Liver (tissue), 8 donors: ENCODE measurements at regions not wholly inside any gene's neighbourhood (a gene's known extent, or its start where the extent isn't known, plus 50 kb on each side); places are given as distances from the start of the nearest gene placed in this dataset.

Source experiments
- DNase-seq: peaks from one replicate; pipeline ENCODE4 v3.0.0-alpha.2; 2017; ENCODE audit warnings: low spot score
- H3K27ac ChIP-seq, 2 donors: one replicate each; pipeline ENCODE4 v1.7.0; 2013; ENCODE audit warnings: inconsistent platforms in 2 of 2, low read length in 2 of 2, control low read depth in 1 of 2, low read depth in 1 of 2, mild to moderate bottlenecking in 1 of 2
- H3K27me3 ChIP-seq, 4 donors: one replicate each; pipeline versions ENCODE4 v1.6.1 to v1.7.0; 2013; ENCODE audit warnings: low read length in 3 of 4, inconsistent platforms in 1 of 4, mild to moderate bottlenecking in 1 of 4, moderate library complexity in 1 of 4; ENCODE audit not compliant: control insufficient read depth in 4 of 4, insufficient read depth in 4 of 4
- H3K36me3 ChIP-seq, 4 donors: one replicate each; pipeline versions ENCODE4 v1.6.1 to v1.7.0; 2013; ENCODE audit warnings: low read length in 3 of 4, mild to moderate bottlenecking in 3 of 4, low read depth in 1 of 4, moderate library complexity in 1 of 4; ENCODE audit not compliant: control insufficient read depth in 4 of 4, insufficient read depth in 3 of 4
- H3K4me1 ChIP-seq, 4 donors: one replicate each; pipeline versions ENCODE4 v1.6.1 to v1.7.0; 2013; ENCODE audit warnings: low read length in 3 of 4, mild to moderate bottlenecking in 3 of 4, moderate library complexity in 1 of 4; ENCODE audit not compliant: control insufficient read depth in 4 of 4, insufficient read depth in 4 of 4
- H3K4me3 ChIP-seq, 3 donors: one replicate each; pipeline versions ENCODE4 v1.6.1 to v1.7.0; 2013; ENCODE audit warnings: low read length in 3 of 3, control low read depth in 1 of 3, low read depth in 1 of 3, mild to moderate bottlenecking in 1 of 3
- H3K9ac ChIP-seq, 2 donors: one replicate each; pipeline ENCODE4 v1.7.0; 2013; ENCODE audit warnings: low read length in 2 of 2, mild to moderate bottlenecking in 2 of 2, moderate library complexity in 2 of 2, control low read depth in 1 of 2, low read depth in 1 of 2
- H3K9me3 ChIP-seq, 4 donors: one replicate each; pipeline versions ENCODE4 v1.6.1 to v1.7.0; 2013; ENCODE audit warnings: low read length in 3 of 4; ENCODE audit not compliant: control insufficient read depth in 4 of 4
- ATF3 ChIP-seq: IDR thresholded peaks from 2 replicates; pipeline ENCODE4 v1.6.1; 2016; ENCODE audit warnings: antibody characterized with exemption
- EGR1 ChIP-seq, 2 donors: IDR thresholded peaks; 2 replicates each; pipeline ENCODE4 v1.6.1; 2016 to 2018; ENCODE audit warnings: antibody characterized with exemption in 2 of 2, low read depth in 2 of 2
- FOXA1 ChIP-seq: IDR thresholded peaks from 2 replicates; pipeline ENCODE4 v1.6.1; 2016; ENCODE audit warnings: antibody characterized with exemption
- FOXA2 ChIP-seq: IDR thresholded peaks from 2 replicates; pipeline ENCODE4 v1.6.1; 2016; ENCODE audit warnings: antibody characterized with exemption
- GABPA ChIP-seq, 2 donors: IDR thresholded peaks in 1 of 2; conservative IDR thresholded peaks in 1 of 2; 2 replicates each; pipeline ENCODE4 v1.6.1; 2016; ENCODE audit warnings: antibody characterized with exemption in 2 of 2, mild to moderate bottlenecking in 1 of 2, moderate library complexity in 1 of 2
- HNF4A ChIP-seq, 2 donors: conservative IDR thresholded peaks; 2 replicates each; pipeline ENCODE4 v1.6.1; 2016; ENCODE audit warnings: antibody characterized with exemption in 2 of 2, mild to moderate bottlenecking in 2 of 2
- HNF4G ChIP-seq: IDR thresholded peaks from 2 replicates; pipeline ENCODE4 v1.6.1; 2016; ENCODE audit warnings: antibody characterized with exemption
- JUND ChIP-seq, 2 donors: IDR thresholded peaks; 2 replicates each; pipeline ENCODE4 v1.6.1; 2016; ENCODE audit warnings: antibody characterized with exemption in 2 of 2
- NR2F2 ChIP-seq: IDR thresholded peaks from 2 replicates; pipeline ENCODE4 v1.6.1; 2016; ENCODE audit warnings: antibody characterized with exemption
- RAD21 ChIP-seq, 2 donors: IDR thresholded peaks; 2 replicates each; pipeline ENCODE4 v1.6.1; 2016; ENCODE audit warnings: antibody characterized with exemption in 2 of 2, mild to moderate bottlenecking in 2 of 2
- REST ChIP-seq: IDR thresholded peaks from 2 replicates; pipeline ENCODE4 v1.6.1; 2016; ENCODE audit warnings: antibody characterized with exemption, mild to moderate bottlenecking
- RXRA ChIP-seq, 2 donors: IDR thresholded peaks; 2 replicates each; pipeline ENCODE4 v1.6.1; 2017 to 2018; ENCODE audit warnings: antibody characterized with exemption in 2 of 2, mild to moderate bottlenecking in 1 of 2
- SP1 ChIP-seq: IDR thresholded peaks from 2 replicates; pipeline ENCODE4 v1.6.1; 2018; ENCODE audit warnings: antibody characterized with exemption, mild to moderate bottlenecking
- TAF1 ChIP-seq: conservative IDR thresholded peaks from 2 replicates; pipeline ENCODE4 v1.6.1; 2016; ENCODE audit warnings: antibody characterized with exemption, mild to moderate bottlenecking
- YY1 ChIP-seq: IDR thresholded peaks from 2 replicates; pipeline ENCODE4 v1.6.1; 2016; ENCODE audit warnings: antibody characterized with exemption, mild to moderate bottlenecking
- WGBS: extraction: QIAGEN DNeasy Blood & Tissue Kit; methylation state at CpG from one replicate; pipeline ENCODE4 v1.1.7; 2013; 5-methylcytosine and 5-hydroxymethylcytosine counted together
- TF ChIP-seq, protein P1 (sequence below): IDR thresholded peaks from 2 replicates; pipeline ENCODE4 v1.6.1; 2016; ENCODE audit warnings: antibody characterized with exemption
- TF ChIP-seq, protein P2 (sequence below): IDR thresholded peaks from 2 replicates; pipeline ENCODE4 v1.6.1; 2016; ENCODE audit warnings: antibody characterized with exemption
- TF ChIP-seq, protein P3 (sequence below): fragments of 150-350 bp; IDR thresholded peaks from 2 replicates; pipeline ENCODE4 v1.5.1; 2017; ENCODE audit warnings: improper control_type of control experiment, low read depth, low read length; ENCODE audit not compliant: missing input control
- donor health status: healthy.
- donor health status: healthy.
- donor health status: healthy.
- donor health status: healthy.
- donor health status: healthy.

DNA sequence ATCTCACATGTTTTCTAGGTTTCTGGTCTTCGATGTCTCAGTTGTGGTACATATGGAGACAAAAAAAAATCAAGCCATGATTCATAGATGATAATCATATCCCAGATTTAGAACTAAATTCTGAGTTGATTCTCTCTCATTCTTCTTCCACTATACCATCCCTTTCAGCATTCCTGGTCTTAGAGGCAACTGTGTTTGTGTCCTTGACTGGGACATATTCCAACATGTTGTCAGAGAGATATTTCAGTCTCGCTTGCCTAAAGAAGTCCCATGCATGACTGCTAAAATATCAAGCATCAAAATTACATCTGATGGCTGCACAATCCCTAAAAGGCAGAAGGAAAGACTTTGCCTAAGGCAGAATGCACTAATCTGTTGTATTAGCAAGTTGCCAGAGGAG lies 236.6 kb downstream of the PSAT1 start:
- no peak for DNase-seq
- WGBS = 85% methylated on average over 2 of the region's 2 CpGs
- Histone ChIP-seq H3K4me3 (no peak overlapping the region), H3K36me3 (no peaks in the 10 kb centered on the region), H3K9me3 (no peaks in the 10 kb centered on the region), H3K4me1 (no peaks in the 10 kb centered on the region), H3K27me3 (no peaks in the 10 kb centered on the region), H3K9ac (no peak overlapping the region), H3K27ac (no peak overlapping the region)
- no peak for TF ChIP-seq NR2F2
- TF ChIP-seq RXRA (IDR thresholded peaks at IDR 0.05) = no peak
- TF ChIP-seq GABPA (IDR thresholded peaks at IDR 0.05 in 1 of 2, conservative IDR thresholded peaks at IDR 0.05 in 1 of 2) = no peak
- TF ChIP-seq EGR1 (IDR thresholded peaks at IDR 0.05; ENCODE audit: low read depth in 2 of 2) = no peak
- TF ChIP-seq YY1 = no peak
- no peak for TF ChIP-seq HNF4A (conservative IDR thresholded peaks at IDR 0.05)
- TF ChIP-seq HNF4G = no peak
- TF ChIP-seq, protein P1, sequence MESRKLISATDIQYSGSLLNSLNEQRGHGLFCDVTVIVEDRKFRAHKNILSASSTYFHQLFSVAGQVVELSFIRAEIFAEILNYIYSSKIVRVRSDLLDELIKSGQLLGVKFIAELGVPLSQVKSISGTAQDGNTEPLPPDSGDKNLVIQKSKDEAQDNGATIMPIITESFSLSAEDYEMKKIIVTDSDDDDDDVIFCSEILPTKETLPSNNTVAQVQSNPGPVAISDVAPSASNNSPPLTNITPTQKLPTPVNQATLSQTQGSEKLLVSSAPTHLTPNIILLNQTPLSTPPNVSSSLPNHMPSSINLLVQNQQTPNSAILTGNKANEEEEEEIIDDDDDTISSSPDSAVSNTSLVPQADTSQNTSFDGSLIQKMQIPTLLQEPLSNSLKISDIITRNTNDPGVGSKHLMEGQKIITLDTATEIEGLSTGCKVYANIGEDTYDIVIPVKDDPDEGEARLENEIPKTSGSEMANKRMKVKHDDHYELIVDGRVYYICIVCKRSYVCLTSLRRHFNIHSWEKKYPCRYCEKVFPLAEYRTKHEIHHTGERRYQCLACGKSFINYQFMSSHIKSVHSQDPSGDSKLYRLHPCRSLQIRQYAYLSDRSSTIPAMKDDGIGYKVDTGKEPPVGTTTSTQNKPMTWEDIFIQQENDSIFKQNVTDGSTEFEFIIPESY = no peak
- TF ChIP-seq ATF3 = no peak
- TF ChIP-seq FOXA1 = no peak
- TF ChIP-seq RAD21 (IDR thresholded peaks at IDR 0.05) = no peak
- no peak for TF ChIP-seq SP1
- TF ChIP-seq, protein P2, sequence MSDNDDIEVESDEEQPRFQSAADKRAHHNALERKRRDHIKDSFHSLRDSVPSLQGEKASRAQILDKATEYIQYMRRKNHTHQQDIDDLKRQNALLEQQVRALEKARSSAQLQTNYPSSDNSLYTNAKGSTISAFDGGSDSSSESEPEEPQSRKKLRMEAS = no peak
- TF ChIP-seq FOXA2 = no peak
- TF ChIP-seq TAF1 = no peak
- TF ChIP-seq, protein P3, sequence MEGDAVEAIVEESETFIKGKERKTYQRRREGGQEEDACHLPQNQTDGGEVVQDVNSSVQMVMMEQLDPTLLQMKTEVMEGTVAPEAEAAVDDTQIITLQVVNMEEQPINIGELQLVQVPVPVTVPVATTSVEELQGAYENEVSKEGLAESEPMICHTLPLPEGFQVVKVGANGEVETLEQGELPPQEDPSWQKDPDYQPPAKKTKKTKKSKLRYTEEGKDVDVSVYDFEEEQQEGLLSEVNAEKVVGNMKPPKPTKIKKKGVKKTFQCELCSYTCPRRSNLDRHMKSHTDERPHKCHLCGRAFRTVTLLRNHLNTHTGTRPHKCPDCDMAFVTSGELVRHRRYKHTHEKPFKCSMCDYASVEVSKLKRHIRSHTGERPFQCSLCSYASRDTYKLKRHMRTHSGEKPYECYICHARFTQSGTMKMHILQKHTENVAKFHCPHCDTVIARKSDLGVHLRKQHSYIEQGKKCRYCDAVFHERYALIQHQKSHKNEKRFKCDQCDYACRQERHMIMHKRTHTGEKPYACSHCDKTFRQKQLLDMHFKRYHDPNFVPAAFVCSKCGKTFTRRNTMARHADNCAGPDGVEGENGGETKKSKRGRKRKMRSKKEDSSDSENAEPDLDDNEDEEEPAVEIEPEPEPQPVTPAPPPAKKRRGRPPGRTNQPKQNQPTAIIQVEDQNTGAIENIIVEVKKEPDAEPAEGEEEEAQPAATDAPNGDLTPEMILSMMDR = no peak
- no peak for TF ChIP-seq JUND (IDR thresholded peaks at IDR 0.05)
- no peak for TF ChIP-seq REST
